ENCODE measurements at regions not wholly inside any gene's neighbourhood (a gene's known extent, or its start where the extent isn't known, plus 50 kb on each side); places are given as distances from the start of the nearest gene placed in this dataset.

DNA sequence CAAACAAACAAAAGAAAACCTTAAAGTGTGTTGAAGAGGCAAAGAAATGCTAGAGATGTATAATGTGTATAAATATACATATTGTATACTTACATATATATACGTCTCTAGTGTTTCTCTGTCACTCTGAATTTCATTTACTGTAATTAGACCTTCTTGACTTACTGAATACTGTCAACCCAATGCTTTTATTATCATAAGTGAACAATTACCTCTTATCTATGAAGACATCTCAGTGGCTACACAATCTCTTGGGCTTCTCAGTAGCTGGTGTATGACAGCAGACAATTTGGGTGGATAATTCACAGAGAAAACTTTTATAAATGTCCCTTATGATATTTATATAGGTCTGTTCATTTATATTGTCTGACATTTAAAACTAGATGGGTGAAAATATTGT is 664.1 kb upstream of the ANO3 start:
- TF ChIP-seq SRF (IDR thresholded peaks at IDR 0.05; ENCODE audit: low read depth) (no peak), SIN3A (IDR thresholded peaks at IDR 0.05; ENCODE audit: low read depth) (no peak), TCF7L2 (IDR thresholded peaks at IDR 0.05; ENCODE audit: borderline replicate concordance, extremely low read depth, insufficient read depth, insufficient read length) (no peak), JUND (IDR thresholded peaks at IDR 0.05) (no peak), SP1 (IDR thresholded peaks at IDR 0.05; ENCODE audit: low read depth) (no peak), POLR2AphosphoS5 (IDR thresholded peaks at IDR 0.05; ENCODE audit: low read depth, low read length) (no peak), CEBPB (IDR thresholded peaks at IDR 0.05; ENCODE audit: low read depth) (no peak), EZH2 (IDR thresholded peaks at IDR 0.05) (no peak), RAD21 (IDR thresholded peaks at IDR 0.05; ENCODE audit: low read depth) (no peak), POLR2A (IDR thresholded peaks at IDR 0.05; ENCODE audit: borderline replicate concordance, extremely low read depth, insufficient read depth, insufficient read length) (no peak), FOSL1 (IDR thresholded peaks at IDR 0.05; ENCODE audit: low read depth) (no peak)
- TF ChIP-seq, protein P1, sequence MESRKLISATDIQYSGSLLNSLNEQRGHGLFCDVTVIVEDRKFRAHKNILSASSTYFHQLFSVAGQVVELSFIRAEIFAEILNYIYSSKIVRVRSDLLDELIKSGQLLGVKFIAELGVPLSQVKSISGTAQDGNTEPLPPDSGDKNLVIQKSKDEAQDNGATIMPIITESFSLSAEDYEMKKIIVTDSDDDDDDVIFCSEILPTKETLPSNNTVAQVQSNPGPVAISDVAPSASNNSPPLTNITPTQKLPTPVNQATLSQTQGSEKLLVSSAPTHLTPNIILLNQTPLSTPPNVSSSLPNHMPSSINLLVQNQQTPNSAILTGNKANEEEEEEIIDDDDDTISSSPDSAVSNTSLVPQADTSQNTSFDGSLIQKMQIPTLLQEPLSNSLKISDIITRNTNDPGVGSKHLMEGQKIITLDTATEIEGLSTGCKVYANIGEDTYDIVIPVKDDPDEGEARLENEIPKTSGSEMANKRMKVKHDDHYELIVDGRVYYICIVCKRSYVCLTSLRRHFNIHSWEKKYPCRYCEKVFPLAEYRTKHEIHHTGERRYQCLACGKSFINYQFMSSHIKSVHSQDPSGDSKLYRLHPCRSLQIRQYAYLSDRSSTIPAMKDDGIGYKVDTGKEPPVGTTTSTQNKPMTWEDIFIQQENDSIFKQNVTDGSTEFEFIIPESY (IDR thresholded peaks at IDR 0.05; ENCODE audit: extremely low read depth, insufficient replicate concordance, low read length), result no peak
- TF ChIP-seq, protein P2, sequence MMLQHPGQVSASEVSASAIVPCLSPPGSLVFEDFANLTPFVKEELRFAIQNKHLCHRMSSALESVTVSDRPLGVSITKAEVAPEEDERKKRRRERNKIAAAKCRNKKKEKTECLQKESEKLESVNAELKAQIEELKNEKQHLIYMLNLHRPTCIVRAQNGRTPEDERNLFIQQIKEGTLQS (IDR thresholded peaks at IDR 0.05), result no peak
- Histone ChIP-seq H3K79me2 (ENCODE audit: insufficient read depth, low read length) (no peaks in the 10 kb centered on the region), H3K4me2 (ENCODE audit: low read length) (no peak overlapping the region), H2AFZ (ENCODE audit: low read depth, low read length, poor library complexity, severe bottlenecking) (no peak overlapping the region), H4K20me1 (ENCODE audit: insufficient read depth) (no peaks in the 10 kb centered on the region), H3K9me3 (ENCODE audit: control insufficient read depth in 1 of 2, insufficient read depth in 1 of 2, low read depth in 1 of 2, low read length in 2 of 2) (peaks cover 6 to 17% of the 10 kb centered on the region in 2 experiments; a peak in 2 of 4 replicates), H3K9ac (ENCODE audit: low read length) (no peak overlapping the region), H3K27ac (ENCODE audit: low read depth, low read length) (no peak overlapping the region), H3K36me3 (ENCODE audit: control insufficient read depth in 1 of 2, insufficient read depth in 2 of 2, low read length in 2 of 2) (no peaks in the 10 kb centered on the region), H3K9me2 (ENCODE audit: insufficient read depth) (no peaks in the 10 kb centered on the region), H3K4me3 (replicated peaks in 1 of 2; ENCODE audit: low read depth in 1 of 2, low read length in 2 of 2) (no peak overlapping the region), H3K27me3 (ENCODE audit: insufficient read depth, low read length) (no peaks in the 10 kb centered on the region), H3K4me1 (ENCODE audit: control insufficient read depth in 1 of 2, insufficient read depth in 2 of 2, low read length in 2 of 2) (no peaks in the 10 kb centered on the region)
- no TSS peak for BruUV-seq (replicated peaks)
- CTCF ChIA-PET, result no interaction called here
- intact Hi-C loops (cut with micrococcal nuclease), result no loop called here
- DNase-seq (ENCODE audit: low read depth, low spot score), result no peak
- POLR2A ChIA-PET, result no interaction called here
- RAD21 ChIA-PET (ENCODE audit: low non-redundant PET in 1 of 2, low total read pairs in 2 of 2, uncharacterized antibody in 2 of 2, unreplicated experiment in 2 of 2), result no interaction called here
- ATAC-seq, result no peak

Measured in HCT116 (cell line).